ENCODE measurements at regions not wholly inside any gene's neighbourhood (a gene's known extent, or its start where the extent isn't known, plus 50 kb on each side); places are given as distances from the start of the nearest gene placed in this dataset.

- 69% methylated on average over 3 of the region's 3 CpGs for WGBS (ENCODE audit: low lambda C conversion rate, missing lambda C conversion rate)
- H3K27me3 ChIP-seq: peaks cover 10% of the 10 kb centered on the region
- H3K79me2 ChIP-seq: no peaks in the 10 kb centered on the region
- no peak overlapping the region for H3K27ac ChIP-seq
- H3K9me2 ChIP-seq (replicated peaks; ENCODE audit: insufficient read depth): no peaks in the 10 kb centered on the region
- no peaks in the 10 kb centered on the region for H3K36me3 ChIP-seq (replicated peaks; ENCODE audit: insufficient read depth, low read depth)
- no peaks in the 10 kb centered on the region for H4K20me1 ChIP-seq (ENCODE audit: insufficient read depth, poor library complexity, severe bottlenecking)
- H2AFZ ChIP-seq: no peak overlapping the region
- H3K9me3 ChIP-seq (ENCODE audit: low read depth): no peaks in the 10 kb centered on the region
- H3K4me3 ChIP-seq: no peak overlapping the region
- no peak overlapping the region for H3K4me2 ChIP-seq
- H3K4me1 ChIP-seq (ENCODE audit: insufficient read depth): peaks cover 16% of the 10 kb centered on the region
- TF ChIP-seq EZH2phosphoT487 (IDR thresholded peaks at IDR 0.05; ENCODE audit: low read depth, severe bottlenecking, unreplicated experiment) (no peak), CTCF (IDR thresholded peaks at IDR 0.05; ENCODE audit: poor library complexity) (no peak), EZH2 (IDR thresholded peaks at IDR 0.05; ENCODE audit: borderline replicate concordance) (no peak)
- DNase-seq (ENCODE audit: low spot score): no peak
These were observed 55.9 kb upstream of the STX16 start for GRCh38 chr20:58595167-58595566.

- Histone ChIP-seq H3K4me3 (no peak overlapping the region), H3K27ac (no peak overlapping the region), H3K79me2 (no peaks in the 10 kb centered on the region), H2AFZ (no peak overlapping the region), H3K27me3 (peaks cover 10% of the 10 kb centered on the region), H3K4me2 (no peak overlapping the region), H3K4me1 (ENCODE audit: insufficient read depth) (peaks cover 16% of the 10 kb centered on the region), H3K9me2 (replicated peaks; ENCODE audit: insufficient read depth) (no peaks in the 10 kb centered on the region), H4K20me1 (ENCODE audit: insufficient read depth, poor library complexity, severe bottlenecking) (no peaks in the 10 kb centered on the region), H3K9me3 (ENCODE audit: low read depth) (no peaks in the 10 kb centered on the region), H3K36me3 (replicated peaks; ENCODE audit: insufficient read depth, low read depth) (no peaks in the 10 kb centered on the region)
- DNase-seq (ENCODE audit: low spot score): no peak
- WGBS (ENCODE audit: low lambda C conversion rate, missing lambda C conversion rate): 66% methylated on average over 18 of the region's 18 CpGs
- no peak for TF ChIP-seq CTCF (IDR thresholded peaks at IDR 0.05; ENCODE audit: poor library complexity)
- no peak for TF ChIP-seq EZH2phosphoT487 (IDR thresholded peaks at IDR 0.05; ENCODE audit: low read depth, severe bottlenecking, unreplicated experiment)
- no peak for TF ChIP-seq EZH2 (IDR thresholded peaks at IDR 0.05; ENCODE audit: borderline replicate concordance)
These were observed 57.0 kb upstream of the STX16 start for GRCh38 chr20:58593880-58594638.

GRCh38 chr20:58592076-58592695 lies 58.9 kb upstream of the STX16 start:
- peaks cover 7% of the 10 kb centered on the region for H3K4me1 ChIP-seq (ENCODE audit: insufficient read depth)
- no peaks in the 10 kb centered on the region for H3K79me2 ChIP-seq
- H3K4me2 ChIP-seq: no peak overlapping the region
- H3K9me3 ChIP-seq (ENCODE audit: low read depth): no peaks in the 10 kb centered on the region
- H3K27me3 ChIP-seq: peaks cover 10% of the 10 kb centered on the region
- 89% methylated on average over 13 of the region's 13 CpGs for WGBS (ENCODE audit: low lambda C conversion rate, missing lambda C conversion rate)
- TF ChIP-seq EZH2 (IDR thresholded peaks at IDR 0.05; ENCODE audit: borderline replicate concordance): no peak
- TF ChIP-seq CTCF (IDR thresholded peaks at IDR 0.05; ENCODE audit: poor library complexity): no peak
- no peak for TF ChIP-seq EZH2phosphoT487 (IDR thresholded peaks at IDR 0.05; ENCODE audit: low read depth, severe bottlenecking, unreplicated experiment)
- no peaks in the 10 kb centered on the region for H3K36me3 ChIP-seq (replicated peaks; ENCODE audit: insufficient read depth, low read depth)
- H3K4me3 ChIP-seq: no peak overlapping the region
- no peak overlapping the region for H2AFZ ChIP-seq
- no peak for DNase-seq (ENCODE audit: low spot score)
- no peaks in the 10 kb centered on the region for H3K9me2 ChIP-seq (replicated peaks; ENCODE audit: insufficient read depth)
- no peaks in the 10 kb centered on the region for H4K20me1 ChIP-seq (ENCODE audit: insufficient read depth, poor library complexity, severe bottlenecking)
- H3K27ac ChIP-seq: no peak overlapping the region
